BLaER1 treated with 17β-estradiol and CSF1 and Interleukin-3, amounts not matched to agents 10 nM and 100 nM (cell line): ENCODE measurements at regions not wholly inside any gene's neighbourhood (a gene's known extent, or its start where the extent isn't known, plus 50 kb on each side); places are given as distances from the start of the nearest gene placed in this dataset.
A peak's percentile ranks its signal among the peaks of the same experiment; 100 is the strongest.

ENCODE experiments used
- H3K27ac ChIP-seq, 11 experiments: shearing (Covaris generic); formaldehyde crosslinking; 2 replicates each; pipeline ENCODE4 v1.8.1; 2022
- H3K27me3 ChIP-seq, 11 experiments: shearing (Covaris generic); formaldehyde crosslinking; 2 replicates each; pipeline ENCODE4 v1.8.1; 2022
- H3K36me3 ChIP-seq, 11 experiments: shearing (Covaris generic); formaldehyde crosslinking; 2 replicates each; pipeline ENCODE4 v1.8.1; 2022
- H3K4me1 ChIP-seq, 10 experiments: shearing (Covaris generic); formaldehyde crosslinking; 2 replicates each; pipeline ENCODE4 v1.8.1; 2022
- H3K4me2 ChIP-seq, 11 experiments: shearing (Covaris generic); formaldehyde crosslinking; 2 replicates each; pipeline ENCODE4 v1.8.1; 2022
- H3K4me3 ChIP-seq, 10 experiments: shearing (Covaris generic); formaldehyde crosslinking; 2 replicates each; pipeline ENCODE4 v1.8.1; 2022
- H3K9ac ChIP-seq, 11 experiments: shearing (Covaris generic); formaldehyde crosslinking; 2 replicates each; pipeline ENCODE4 v1.8.1; 2022
- H3K9me3 ChIP-seq, 11 experiments: shearing (Covaris generic); formaldehyde crosslinking; replicated peaks in 1 of 11; 2 replicates each; pipeline ENCODE4 v1.8.1; 2022
- H4K20me1 ChIP-seq, 11 experiments: shearing (Covaris generic); formaldehyde crosslinking; 2 replicates each; pipeline ENCODE4 v1.8.1; 2022
- Cebpa-rat ChIP-seq, 11 experiments: shearing (Covaris generic); IDR thresholded peaks; 2 replicates each; pipeline ENCODE4 v1.8.1; 2022

DNA sequence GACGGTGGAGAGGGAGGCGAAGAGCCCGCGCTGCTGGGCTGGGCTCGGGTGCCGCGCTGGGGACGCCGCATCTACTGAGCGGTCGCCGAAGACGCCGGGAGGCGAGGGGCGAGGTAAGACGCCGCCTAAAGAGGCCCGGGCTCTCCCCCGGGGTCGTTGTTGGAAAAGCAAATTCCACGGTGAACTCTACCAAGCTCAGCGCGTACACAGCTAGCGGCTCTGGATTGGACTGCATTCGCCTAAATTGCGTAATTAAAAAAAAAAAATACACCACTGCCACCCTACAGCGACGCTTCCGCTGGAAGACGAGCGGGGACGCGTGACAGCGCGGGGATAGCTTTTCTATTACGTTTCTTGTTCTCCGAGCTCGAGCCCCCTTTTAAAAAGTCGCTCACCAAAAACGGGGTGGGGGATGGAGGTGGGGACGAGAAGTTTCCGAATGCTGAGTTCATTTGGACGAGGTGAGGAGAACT lies 92.0 kb upstream of the PRDM1 start:
- H3K4me3 ChIP-seq, result peak overlapping the region; percentile 55 to 76 (median 64)
- peak; percentile 47 to 88 (median 75); a peak in 18 of 22 replicates for TF ChIP-seq Cebpa-rat (IDR thresholded peaks at IDR 0.05)
- H4K20me1 ChIP-seq, result peaks cover 0 to 6% (median 0%) of the 10 kb centered on the region in 11 experiments; a peak in 1 of 22 replicates
- H3K27ac ChIP-seq, result peak overlapping the region; percentile 56 to 96 (median 75); a peak in 21 of 22 replicates
- peaks cover 0 to 10% (median 0%) of the 10 kb centered on the region in 11 experiments; a peak in 4 of 22 replicates for H3K9me3 ChIP-seq
- no peaks in the 10 kb centered on the region for H3K36me3 ChIP-seq
- peak overlapping the region; percentile 62 to 93 (median 78) for H3K9ac ChIP-seq
- H3K27me3 ChIP-seq, result peaks cover 60 to 94% (median 89%) of the 10 kb centered on the region in 11 experiments
- peak overlapping the region; percentile 75 to 97 (median 91) for H3K4me2 ChIP-seq
- peaks cover 4 to 32% (median 29%) of the 10 kb centered on the region in 10 experiments; a peak in 19 of 20 replicates for H3K4me1 ChIP-seq

DNA sequence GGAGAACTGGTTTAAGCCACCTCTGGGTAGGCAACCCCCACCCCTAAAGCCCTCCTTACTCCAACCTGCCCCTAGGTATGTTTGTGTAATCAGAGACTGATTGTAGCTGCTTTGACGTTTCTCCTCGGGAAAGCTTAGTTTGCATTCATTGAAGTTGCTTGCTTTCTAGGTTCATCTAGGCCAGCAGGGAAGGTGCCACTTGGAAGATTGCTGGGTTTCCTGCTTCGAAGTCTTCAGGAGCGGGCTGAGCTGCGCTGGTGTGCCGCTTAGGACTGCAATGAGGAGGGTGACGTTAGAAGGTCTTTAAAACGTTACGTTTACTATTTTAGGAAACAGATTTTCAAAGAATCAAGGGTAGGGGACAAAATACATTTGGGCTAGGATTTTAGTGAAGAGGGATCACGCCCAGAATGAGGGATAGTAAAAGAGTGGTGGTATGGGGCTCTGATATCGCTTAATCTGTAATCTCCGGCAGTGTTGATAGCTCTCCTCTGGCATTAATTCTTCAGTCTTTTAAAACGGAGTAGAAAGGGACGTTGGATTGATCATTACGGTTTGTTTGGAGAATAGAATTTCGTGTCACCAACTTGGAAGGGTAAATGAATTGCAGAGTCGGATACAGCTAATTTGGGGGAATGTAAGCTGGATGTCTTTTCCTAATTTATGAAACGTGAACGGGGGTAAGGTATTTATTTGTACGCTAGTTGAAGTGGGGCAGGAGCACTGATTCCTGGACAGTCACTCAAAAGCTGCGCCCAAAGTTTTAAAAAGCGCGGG lies 92.6 kb upstream of the PRDM1 start:
- peak overlapping the region; percentile 86 to 98 (median 93) for H3K4me2 ChIP-seq
- peaks cover 60 to 98% (median 93%) of the 10 kb centered on the region in 11 experiments for H3K27me3 ChIP-seq

DNA sequence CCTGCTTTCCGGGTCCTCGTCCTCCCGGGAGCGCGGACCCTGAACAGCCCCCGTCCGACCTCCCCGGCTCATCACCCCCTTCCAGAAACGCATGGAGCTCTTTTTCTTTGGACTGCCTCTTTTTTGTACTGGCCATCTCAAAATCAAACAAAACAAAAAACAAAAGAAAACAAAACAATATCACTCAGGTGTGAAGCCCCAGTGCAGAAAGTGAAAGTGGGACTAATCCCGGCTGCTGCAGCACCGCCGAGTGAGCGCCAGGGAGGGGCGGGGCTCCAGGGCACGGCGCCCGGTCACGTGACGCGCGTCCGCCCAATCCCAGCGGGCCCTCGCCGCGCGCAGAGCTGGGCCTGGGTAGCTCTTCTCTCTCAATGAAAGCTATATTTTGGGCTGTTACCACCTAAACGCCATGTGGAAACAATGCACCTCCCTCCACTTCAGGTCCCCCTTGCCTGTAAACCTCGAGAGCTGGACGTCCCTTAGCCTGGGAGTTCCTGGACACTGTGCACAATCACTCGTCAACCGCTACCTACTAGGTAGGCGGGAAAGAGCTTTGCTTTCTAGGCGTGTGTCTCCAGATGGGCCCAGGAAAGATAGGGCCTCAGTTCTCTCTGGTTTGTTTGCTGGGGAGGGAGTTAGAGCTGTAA lies 93.7 kb upstream of the PRDM1 start:
- Histone ChIP-seq H3K27ac (peak overlapping the region in 10 of 11 experiments; percentile 19 to 52 (median 34); a peak in 13 of 22 replicates), H3K36me3 (no peaks in the 10 kb centered on the region), H3K4me3 (peak overlapping the region; percentile 67 to 83 (median 74)), H4K20me1 (peaks cover 0 to 6% (median 0%) of the 10 kb centered on the region in 11 experiments; a peak in 1 of 22 replicates), H3K9me3 (peaks cover 0 to 10% (median 0%) of the 10 kb centered on the region in 11 experiments; a peak in 4 of 22 replicates), H3K4me1 (peaks cover 4 to 33% (median 29%) of the 10 kb centered on the region in 10 experiments; a peak in 19 of 20 replicates), H3K27me3 (peaks cover 50 to 98% (median 92%) of the 10 kb centered on the region in 11 experiments), H3K4me2 (peak overlapping the region; percentile 86 to 99 (median 95)), H3K9ac (peak overlapping the region; percentile 54 to 93 (median 71))
- TF ChIP-seq Cebpa-rat (IDR thresholded peaks at IDR 0.05), result no peak

More for the DNA sequence above, 92.6 kb upstream of the PRDM1 start:
- Histone ChIP-seq H3K9me3 (peaks cover 0 to 10% (median 0%) of the 10 kb centered on the region in 11 experiments; a peak in 4 of 22 replicates), H3K27ac (peak overlapping the region; percentile 21 to 96 (median 75); a peak in 15 of 22 replicates), H3K4me1 (peaks cover 4 to 32% (median 29%) of the 10 kb centered on the region in 10 experiments; a peak in 19 of 20 replicates), H3K9ac (peak overlapping the region in 9 of 11 experiments; percentile 69 to 93 (median 81); a peak in 17 of 22 replicates), H3K4me3 (peak overlapping the region; percentile 55 to 83 (median 65)), H3K36me3 (no peaks in the 10 kb centered on the region), H4K20me1 (peaks cover 0 to 6% (median 0%) of the 10 kb centered on the region in 11 experiments; a peak in 1 of 22 replicates)
- TF ChIP-seq Cebpa-rat (IDR thresholded peaks at IDR 0.05), result no peak

DNA sequence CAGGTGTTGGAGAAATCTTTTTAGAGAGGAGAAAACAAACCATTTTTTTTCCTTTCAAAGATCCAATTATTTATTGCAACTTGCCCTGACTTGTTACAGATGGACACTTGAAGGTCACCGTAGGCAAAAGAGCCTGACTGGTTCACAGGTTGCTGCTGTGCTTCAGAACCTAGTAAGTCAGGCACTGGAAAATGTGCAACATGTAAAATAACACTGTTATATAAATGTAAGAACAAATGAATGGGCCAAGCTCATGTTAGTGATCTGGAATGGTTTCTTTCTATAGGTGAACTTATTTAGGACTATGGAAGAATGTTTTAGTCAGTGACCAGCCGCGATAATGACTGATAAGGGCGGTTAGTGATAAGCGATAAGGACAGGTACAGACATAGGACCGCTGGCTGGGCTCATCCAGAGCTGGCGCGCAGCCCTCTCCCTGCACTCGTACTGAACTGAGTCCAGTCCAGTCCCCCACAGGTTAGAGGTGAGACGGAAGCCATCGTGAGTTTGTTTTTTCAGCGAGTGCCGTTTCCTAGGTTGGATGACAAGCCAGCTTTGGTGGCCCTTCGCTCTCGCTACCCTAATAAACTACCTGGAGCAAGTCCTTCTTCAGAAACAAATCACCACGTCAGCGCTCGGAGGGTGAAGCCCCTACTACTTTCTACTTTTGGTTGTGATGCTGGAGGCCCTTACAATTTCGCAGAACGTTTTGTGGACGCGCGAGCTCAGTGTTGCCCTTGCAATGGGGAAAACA lies 94.4 kb upstream of the PRDM1 start:
- peaks cover 0 to 6% (median 0%) of the 10 kb centered on the region in 11 experiments; a peak in 1 of 22 replicates for H4K20me1 ChIP-seq
- H3K9me3 ChIP-seq, result peaks cover 0 to 10% (median 0%) of the 10 kb centered on the region in 11 experiments; a peak in 4 of 22 replicates
- H3K4me3 ChIP-seq, result peak overlapping the region; percentile 67 to 83 (median 74)
- peak overlapping the region; percentile 86 to 99 (median 95) for H3K4me2 ChIP-seq
- H3K27ac ChIP-seq, result peak overlapping the region in 10 of 11 experiments; percentile 19 to 52 (median 34); a peak in 12 of 22 replicates
- H3K9ac ChIP-seq, result peak overlapping the region; percentile 54 to 93 (median 71)
- no peak for TF ChIP-seq Cebpa-rat (IDR thresholded peaks at IDR 0.05)
- H3K36me3 ChIP-seq, result no peaks in the 10 kb centered on the region
- H3K27me3 ChIP-seq, result peaks cover 47 to 98% (median 92%) of the 10 kb centered on the region in 11 experiments
- H3K4me1 ChIP-seq, result peaks cover 4 to 39% (median 29%) of the 10 kb centered on the region in 10 experiments; a peak in 19 of 20 replicates

DNA sequence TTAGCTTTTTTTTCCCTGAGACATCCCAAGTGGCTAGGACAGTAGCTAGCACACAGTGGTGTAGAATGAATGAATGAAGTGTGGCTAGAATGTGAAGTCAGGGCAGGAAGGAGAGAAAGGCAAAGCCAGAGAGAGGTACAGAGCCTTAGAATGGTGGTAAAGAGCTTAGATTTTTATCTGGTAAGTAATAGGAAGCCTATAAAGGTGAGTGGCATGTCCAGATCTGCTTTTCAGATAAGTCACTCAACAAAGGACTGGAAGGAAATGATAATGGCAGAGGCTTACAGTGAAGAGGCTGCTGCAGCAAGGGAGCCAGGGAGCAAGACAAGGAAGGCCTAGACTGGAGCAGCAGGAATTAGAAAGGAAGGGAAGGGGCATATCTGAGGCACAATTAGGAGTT lies 96.0 kb upstream of the PRDM1 start:
- Histone ChIP-seq H3K4me2 (no peak overlapping the region), H3K27me3 (peaks cover 47 to 98% (median 92%) of the 10 kb centered on the region in 11 experiments)

DNA sequence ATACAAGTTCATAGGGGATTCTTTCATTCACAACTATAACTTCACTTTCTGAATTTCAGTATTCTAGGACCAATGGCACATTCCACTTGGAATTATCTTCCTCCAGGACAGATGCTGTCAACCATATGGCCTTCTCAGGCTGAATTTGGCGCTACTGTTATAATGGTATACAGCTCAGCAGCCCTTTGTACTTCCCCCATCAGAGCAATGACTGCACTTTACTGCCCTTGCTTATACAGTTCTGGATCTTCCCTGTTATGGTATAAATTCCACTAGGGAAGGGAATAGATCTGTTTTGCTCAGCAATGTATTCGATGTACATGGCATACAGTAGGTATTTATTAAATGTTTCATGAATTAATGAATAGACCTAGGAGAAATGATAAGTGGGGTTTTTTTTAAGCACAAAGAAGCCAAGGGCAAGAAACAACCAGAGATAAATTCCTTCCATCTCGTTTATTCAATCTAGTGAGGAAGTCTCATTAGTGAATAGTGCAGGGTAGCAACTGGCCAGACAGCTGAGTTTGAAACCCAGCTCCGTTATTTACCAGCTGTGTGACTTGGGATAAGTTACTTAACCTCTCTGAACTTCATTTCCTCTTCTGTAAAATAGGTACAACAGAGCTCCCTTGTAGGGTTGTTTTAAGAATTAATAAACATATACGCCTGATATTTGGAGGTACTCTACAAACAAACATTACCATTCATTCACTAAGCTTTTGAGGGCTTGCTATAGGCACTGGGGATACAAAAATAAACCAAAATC lies 97.1 kb upstream of the PRDM1 start:
- no peaks in the 10 kb centered on the region for H4K20me1 ChIP-seq
- H3K36me3 ChIP-seq, result no peaks in the 10 kb centered on the region
- no peak overlapping the region for H3K27ac ChIP-seq
- no peak overlapping the region for H3K4me3 ChIP-seq
- H3K9ac ChIP-seq, result no peak overlapping the region
- peaks cover 0 to 52% (median 18%) of the 10 kb centered on the region in 10 experiments; a peak in 19 of 20 replicates for H3K4me1 ChIP-seq
- TF ChIP-seq Cebpa-rat (IDR thresholded peaks at IDR 0.05), result no peak
- peaks cover 6 to 23% (median 13%) of the 10 kb centered on the region in 11 experiments; a peak in 19 of 22 replicates for H3K9me3 ChIP-seq
- no peak overlapping the region for H3K4me2 ChIP-seq
- peaks cover 47 to 98% (median 90%) of the 10 kb centered on the region in 11 experiments for H3K27me3 ChIP-seq

More for the DNA sequence above, 96.0 kb upstream of the PRDM1 start:
- Histone ChIP-seq H3K27ac (no peak overlapping the region), H3K4me1 (peaks cover 4 to 44% (median 28%) of the 10 kb centered on the region in 10 experiments; a peak in 19 of 20 replicates), H3K4me3 (no peak overlapping the region), H4K20me1 (peaks cover 0 to 1% (median 0%) of the 10 kb centered on the region in 11 experiments; a peak in 1 of 22 replicates), H3K9me3 (peaks cover 6 to 23% (median 13%) of the 10 kb centered on the region in 11 experiments; a peak in 19 of 22 replicates), H3K9ac (no peak overlapping the region), H3K36me3 (no peaks in the 10 kb centered on the region)
- no peak for TF ChIP-seq Cebpa-rat (IDR thresholded peaks at IDR 0.05)

DNA sequence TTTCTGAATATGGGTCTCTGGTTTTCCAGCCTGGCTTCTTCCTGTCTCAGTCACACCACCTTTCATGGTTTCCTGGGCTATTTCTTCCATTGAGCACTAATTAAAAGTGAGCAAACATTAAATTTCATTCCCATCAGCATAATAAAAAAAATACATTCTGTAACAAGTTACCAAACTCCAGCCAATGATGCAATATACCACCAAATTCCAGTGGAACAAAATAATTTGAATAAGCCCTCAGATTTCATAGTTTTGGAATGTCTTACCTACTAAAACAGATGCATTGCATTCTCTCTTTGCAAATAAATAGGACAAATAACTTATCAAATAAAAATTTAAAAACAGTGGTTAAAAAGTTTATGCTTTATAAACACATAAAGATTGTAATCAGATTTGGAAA lies 97.8 kb upstream of the PRDM1 start:
- Histone ChIP-seq H3K27me3 (peaks cover 40 to 94% (median 83%) of the 10 kb centered on the region in 11 experiments), H3K4me2 (no peak overlapping the region), H3K4me3 (no peak overlapping the region), H3K9ac (no peak overlapping the region), H3K27ac (no peak overlapping the region), H3K9me3 (peaks cover 6 to 20% (median 13%) of the 10 kb centered on the region in 11 experiments; a peak in 19 of 22 replicates), H3K36me3 (no peaks in the 10 kb centered on the region), H4K20me1 (no peaks in the 10 kb centered on the region), H3K4me1 (peaks cover 0 to 53% (median 14%) of the 10 kb centered on the region in 10 experiments; a peak in 19 of 20 replicates)
- no peak for TF ChIP-seq Cebpa-rat (IDR thresholded peaks at IDR 0.05)
